ENCODE measurements at regions not wholly inside any gene's neighbourhood (a gene's known extent, or its start where the extent isn't known, plus 50 kb on each side); places are given as distances from the start of the nearest gene placed in this dataset.

DNA sequence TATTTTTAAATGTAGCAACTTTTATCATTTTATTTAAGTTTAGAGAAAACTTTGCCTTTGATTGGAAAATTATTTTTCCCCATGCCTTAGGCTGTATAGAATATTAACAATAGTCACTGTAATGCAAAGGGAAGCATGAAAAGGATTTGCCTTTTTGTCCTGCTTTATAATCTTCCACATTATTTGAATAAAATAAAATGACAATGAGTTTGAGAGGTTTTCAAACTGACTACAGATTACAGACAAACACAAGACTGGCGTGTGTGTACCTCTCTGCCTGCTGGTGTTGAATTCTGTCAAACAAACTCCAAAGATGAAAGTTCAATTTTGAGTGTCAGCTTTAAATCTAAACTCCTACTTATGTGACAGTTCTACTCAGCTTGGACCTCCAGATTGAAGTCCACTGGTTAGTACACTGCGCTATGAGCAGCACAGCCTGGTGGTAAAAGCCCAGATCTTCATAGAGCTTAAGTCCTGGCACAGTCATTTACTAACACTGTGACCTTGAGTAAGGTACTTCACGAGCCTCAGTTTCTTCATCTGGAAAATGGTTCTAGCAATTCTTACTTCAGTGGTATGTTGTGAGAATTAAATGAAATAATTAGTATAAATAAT lies 98.3 kb upstream of the CPNE8 start:
- H3K36me3 ChIP-seq (replicated peaks in 1 of 2; ENCODE audit: control insufficient read depth in 1 of 2, insufficient read depth in 2 of 2, low read length in 1 of 2): no peaks in the 10 kb centered on the region
- ChIA-PET POLR2A (no interaction called here), CTCF (interaction anchor here (1.5 kb wide), 1 partner anchor 19 kb away, joined by 3 read pairs; no protein-coding TSS in a partner anchor)
- H3K4me3 ChIP-seq (ENCODE audit: low read depth in 2 of 2, low read length in 1 of 2): no peak overlapping the region
- WGBS (ENCODE audit: low lambda C conversion rate): 19% methylated on average over 3 of the region's 3 CpGs
- H3K4me2 ChIP-seq: no peak overlapping the region
- no peak overlapping the region for H3K27ac ChIP-seq (ENCODE audit: low read depth in 2 of 2, low read length in 1 of 2)
- H3K9ac ChIP-seq: no peak overlapping the region
- DNase-seq: no peak
- no peaks in the 10 kb centered on the region; a peak in 1 of 4 replicates for H3K4me1 ChIP-seq (ENCODE audit: control insufficient read depth in 1 of 2, insufficient read depth in 2 of 2, low read depth in 1 of 2, low read length in 1 of 2)
- no peaks in the 10 kb centered on the region for H3F3A ChIP-seq (replicated peaks; ENCODE audit: insufficient read depth)
- no peaks in the 10 kb centered on the region for H3K9me2 ChIP-seq
- no peaks in the 10 kb centered on the region for H3K79me2 ChIP-seq (ENCODE audit: insufficient read depth)
- TF ChIP-seq, protein P1, sequence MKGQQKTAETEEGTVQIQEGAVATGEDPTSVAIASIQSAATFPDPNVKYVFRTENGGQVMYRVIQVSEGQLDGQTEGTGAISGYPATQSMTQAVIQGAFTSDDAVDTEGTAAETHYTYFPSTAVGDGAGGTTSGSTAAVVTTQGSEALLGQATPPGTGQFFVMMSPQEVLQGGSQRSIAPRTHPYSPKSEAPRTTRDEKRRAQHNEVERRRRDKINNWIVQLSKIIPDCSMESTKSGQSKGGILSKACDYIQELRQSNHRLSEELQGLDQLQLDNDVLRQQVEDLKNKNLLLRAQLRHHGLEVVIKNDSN (IDR thresholded peaks at IDR 0.05; ENCODE audit: borderline replicate concordance, low read depth): no peak
- TF ChIP-seq RCOR1 (IDR thresholded peaks at IDR 0.05; ENCODE audit: low read length): no peak
- no peak for TF ChIP-seq FOXJ3 (CRISPR knock-in tag; IDR thresholded peaks at IDR 0.05)
- TF ChIP-seq RAD21 (IDR thresholded peaks at IDR 0.05; ENCODE audit: low read length): no peak
- TF ChIP-seq, protein P2, sequence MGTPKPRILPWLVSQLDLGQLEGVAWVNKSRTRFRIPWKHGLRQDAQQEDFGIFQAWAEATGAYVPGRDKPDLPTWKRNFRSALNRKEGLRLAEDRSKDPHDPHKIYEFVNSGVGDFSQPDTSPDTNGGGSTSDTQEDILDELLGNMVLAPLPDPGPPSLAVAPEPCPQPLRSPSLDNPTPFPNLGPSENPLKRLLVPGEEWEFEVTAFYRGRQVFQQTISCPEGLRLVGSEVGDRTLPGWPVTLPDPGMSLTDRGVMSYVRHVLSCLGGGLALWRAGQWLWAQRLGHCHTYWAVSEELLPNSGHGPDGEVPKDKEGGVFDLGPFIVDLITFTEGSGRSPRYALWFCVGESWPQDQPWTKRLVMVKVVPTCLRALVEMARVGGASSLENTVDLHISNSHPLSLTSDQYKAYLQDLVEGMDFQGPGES (IDR thresholded peaks at IDR 0.05; ENCODE audit: low read depth, low read length): no peak
- TF ChIP-seq, protein P3, sequence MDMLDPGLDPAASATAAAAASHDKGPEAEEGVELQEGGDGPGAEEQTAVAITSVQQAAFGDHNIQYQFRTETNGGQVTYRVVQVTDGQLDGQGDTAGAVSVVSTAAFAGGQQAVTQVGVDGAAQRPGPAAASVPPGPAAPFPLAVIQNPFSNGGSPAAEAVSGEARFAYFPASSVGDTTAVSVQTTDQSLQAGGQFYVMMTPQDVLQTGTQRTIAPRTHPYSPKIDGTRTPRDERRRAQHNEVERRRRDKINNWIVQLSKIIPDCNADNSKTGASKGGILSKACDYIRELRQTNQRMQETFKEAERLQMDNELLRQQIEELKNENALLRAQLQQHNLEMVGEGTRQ (IDR thresholded peaks at IDR 0.05; ENCODE audit: borderline replicate concordance, low read depth, low read length): no peak
- no peak for TF ChIP-seq EP300 (IDR thresholded peaks at IDR 0.05; ENCODE audit: borderline replicate concordance in 1 of 2, low read depth in 1 of 2, low read length in 1 of 2)
- no peak for TF ChIP-seq RXRA (IDR thresholded peaks at IDR 0.05; ENCODE audit: borderline replicate concordance, low read depth)
- no peak for TF ChIP-seq CHD2 (IDR thresholded peaks at IDR 0.05; ENCODE audit: low read length, partially characterized antibody)
- TF ChIP-seq, protein P4, sequence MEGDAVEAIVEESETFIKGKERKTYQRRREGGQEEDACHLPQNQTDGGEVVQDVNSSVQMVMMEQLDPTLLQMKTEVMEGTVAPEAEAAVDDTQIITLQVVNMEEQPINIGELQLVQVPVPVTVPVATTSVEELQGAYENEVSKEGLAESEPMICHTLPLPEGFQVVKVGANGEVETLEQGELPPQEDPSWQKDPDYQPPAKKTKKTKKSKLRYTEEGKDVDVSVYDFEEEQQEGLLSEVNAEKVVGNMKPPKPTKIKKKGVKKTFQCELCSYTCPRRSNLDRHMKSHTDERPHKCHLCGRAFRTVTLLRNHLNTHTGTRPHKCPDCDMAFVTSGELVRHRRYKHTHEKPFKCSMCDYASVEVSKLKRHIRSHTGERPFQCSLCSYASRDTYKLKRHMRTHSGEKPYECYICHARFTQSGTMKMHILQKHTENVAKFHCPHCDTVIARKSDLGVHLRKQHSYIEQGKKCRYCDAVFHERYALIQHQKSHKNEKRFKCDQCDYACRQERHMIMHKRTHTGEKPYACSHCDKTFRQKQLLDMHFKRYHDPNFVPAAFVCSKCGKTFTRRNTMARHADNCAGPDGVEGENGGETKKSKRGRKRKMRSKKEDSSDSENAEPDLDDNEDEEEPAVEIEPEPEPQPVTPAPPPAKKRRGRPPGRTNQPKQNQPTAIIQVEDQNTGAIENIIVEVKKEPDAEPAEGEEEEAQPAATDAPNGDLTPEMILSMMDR (IDR thresholded peaks at IDR 0.05): no peak
- TF ChIP-seq TEAD4 (IDR thresholded peaks at IDR 0.05; ENCODE audit: borderline replicate concordance, insufficient read depth): no peak
- no peak for TF ChIP-seq RFX5 (IDR thresholded peaks at IDR 0.05; ENCODE audit: low read length)
- TF ChIP-seq TAF1 (IDR thresholded peaks at IDR 0.05; ENCODE audit: borderline replicate concordance, low read depth, low read length): no peak
- TF ChIP-seq EZH2phosphoT487 (IDR thresholded peaks at IDR 0.05; ENCODE audit: borderline replicate concordance, low read depth): no peak
- no peak overlapping the region for H2AFZ ChIP-seq (ENCODE audit: low read depth)
- no peaks in the 10 kb centered on the region for H4K20me1 ChIP-seq (ENCODE audit: insufficient read depth)
- no peaks in the 10 kb centered on the region for H3K27me3 ChIP-seq (ENCODE audit: insufficient read depth)
- H3K9me3 ChIP-seq: no peaks in the 10 kb centered on the region

Data from SK-N-SH (cell line).